A673 (cell line): ENCODE measurements at regions not wholly inside any gene's neighbourhood (a gene's known extent, or its start where the extent isn't known, plus 50 kb on each side); places are given as distances from the start of the nearest gene placed in this dataset.

Experiments used
- BruUV-seq: library from RNA; stranded (reverse); fragments of 400-500 nt; replicated peaks from 2 replicates; lab custom pipeline; 2021; lab: Mats Ljungman, UMichigan
- CTCF ChIA-PET: fragments of 300-600 bp; sonication (Branson Sonifier 250); formaldehyde crosslinking; loops from one replicate; lab custom pipeline; 2022; ENCODE audit warnings: antibody characterized with exemption; lab: Charles Lee
- POLR2A ChIA-PET: fragments of 300-600 bp; sonication (Branson Sonifier 250); formaldehyde crosslinking; loops from one replicate; lab custom pipeline; 2022; ENCODE audit warnings: antibody characterized with exemption; ENCODE audit not compliant: low non-redundant PET; lab: Charles Lee
- DNase-seq: peaks from one replicate; pipeline ENCODE4 v3.0.0-alpha.2; 2015; ENCODE audit warnings: low spot score
- H3K27ac ChIP-seq: fragments of 200-600 bp; sonication (generic); 2 replicates; pipeline ENCODE4 v1.5.1; 2016; ENCODE audit warnings: mixed run types, low read depth, mild to moderate bottlenecking, mixed read lengths, antibody characterized with exemption, low read length; ENCODE audit not compliant: poor library complexity, severe bottlenecking
- H3K27me3 ChIP-seq: fragments of 200-600 bp; sonication (generic); replicated peaks from 2 replicates; pipeline ENCODE4 v1.6.1; 2017; ENCODE audit warnings: mixed run types, low read depth, mild to moderate bottlenecking, mixed read lengths, antibody characterized with exemption, low read length; ENCODE audit not compliant: insufficient read depth, poor library complexity
- H3K36me3 ChIP-seq: fragments of 200-600 bp; sonication (generic); 2 replicates; pipeline ENCODE4 v1.6.1; 2016; ENCODE audit warnings: mixed run types, mild to moderate bottlenecking, mixed read lengths, antibody characterized with exemption, low read length; ENCODE audit not compliant: insufficient read depth, poor library complexity, severe bottlenecking
- H3K4me1 ChIP-seq: fragments of 200-600 bp; sonication (generic); 2 replicates; pipeline ENCODE4 v1.6.1; 2017; ENCODE audit warnings: mixed run types, mild to moderate bottlenecking, mixed read lengths, antibody characterized with exemption, low read length; ENCODE audit not compliant: insufficient read depth, poor library complexity, severe bottlenecking
- H3K4me3 ChIP-seq: fragments of 200-600 bp; sonication (generic); 2 replicates; pipeline ENCODE4 v1.5.1; 2016; ENCODE audit warnings: low read depth, mixed run types, mild to moderate bottlenecking, mixed read lengths, low read length; ENCODE audit not compliant: poor library complexity, severe bottlenecking
- H3K9me3 ChIP-seq: fragments of 200-600 bp; sonication (generic); 2 replicates; pipeline ENCODE4 v1.6.1; 2016; ENCODE audit warnings: mixed run types, low read depth, mild to moderate bottlenecking, mixed read lengths, antibody characterized with exemption, low read length; ENCODE audit not compliant: poor library complexity, severe bottlenecking
- CTCF ChIP-seq: fragments of 300-800, 200-600 bp; sonication (generic); conservative IDR thresholded peaks from 2 replicates; pipeline ENCODE4 v1.5.1; 2017; ENCODE audit warnings: low read depth, mild to moderate bottlenecking, antibody characterized with exemption, low read length, moderate library complexity, mixed read lengths
- EZH2 ChIP-seq: fragments of 200-600 bp; sonication (generic); IDR thresholded peaks from 2 replicates; pipeline ENCODE4 v1.6.1; 2017; ENCODE audit warnings: borderline replicate concordance, low read depth, mild to moderate bottlenecking, mixed read lengths, antibody characterized with exemption, low read length; ENCODE audit not compliant: poor library complexity, severe bottlenecking
- intact Hi-C: fragments of 100-400 bp; cut with micrococcal nuclease; formaldehyde crosslinking; loops from one replicate; pipeline ENCODE4 v1.10.0; 2022; ENCODE audit not compliant: unreplicated experiment

DNA sequence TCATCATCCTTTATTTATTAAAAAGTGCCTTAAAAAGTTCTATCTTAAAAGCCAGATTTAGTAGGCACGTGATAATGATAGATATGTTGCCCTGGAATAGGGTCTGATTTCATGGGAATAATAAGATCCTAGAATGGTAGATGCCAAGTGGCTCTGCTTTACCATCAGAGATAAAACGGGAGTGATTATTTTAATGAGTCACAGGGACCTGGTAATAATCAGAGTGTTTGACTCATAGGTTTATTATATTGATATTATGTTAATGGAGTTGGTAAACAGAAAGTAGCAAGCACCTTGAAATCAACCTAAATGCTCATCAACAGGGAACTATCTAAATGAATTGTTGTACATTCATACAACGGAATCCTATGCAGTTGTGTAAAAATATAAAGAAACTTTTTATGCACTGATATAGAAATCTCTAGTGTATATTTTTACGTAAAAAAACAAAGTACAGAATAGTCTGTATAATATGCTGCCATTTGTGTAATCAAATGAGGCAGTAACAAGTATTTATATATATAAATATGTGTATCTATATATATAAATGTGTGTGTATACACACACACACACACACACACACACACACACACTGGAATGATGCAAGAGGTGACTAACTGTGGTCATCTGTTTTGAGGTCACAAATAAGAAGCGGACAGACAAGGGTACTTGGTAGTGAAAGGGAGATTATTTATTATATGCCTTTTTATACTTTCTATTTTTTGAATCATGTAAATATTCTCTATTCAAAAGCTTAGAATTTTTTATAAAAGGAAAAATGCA, 78.6 kb upstream of the DYNC1I1 start:
- no peak overlapping the region for H3K4me3 ChIP-seq
- intact Hi-C loops, result no loop called here
- peaks cover 3% of the 10 kb centered on the region for H3K27me3 ChIP-seq
- H3K27ac ChIP-seq, result no peak overlapping the region
- no peaks in the 10 kb centered on the region for H3K9me3 ChIP-seq
- DNase-seq, result no peak
- no TSS peak for BruUV-seq
- no peaks in the 10 kb centered on the region for H3K4me1 ChIP-seq
- TF ChIP-seq EZH2 (no peak), CTCF (no peak)
- CTCF ChIA-PET, result no interaction called here
- H3K36me3 ChIP-seq, result no peaks in the 10 kb centered on the region
- POLR2A ChIA-PET, result no interaction called here

- ChIA-PET POLR2A (interaction anchor here (0.6 kb wide), 1 partner anchor 180 kb away, joined by 3 read pairs; no protein-coding TSS in a partner anchor), CTCF (interaction anchor here (2.3 kb wide), 1 partner anchor 179 kb away, joined by 35 read pairs; no protein-coding TSS in a partner anchor)
- TF ChIP-seq EZH2 (no peak), CTCF (no peak)
- no peaks in the 10 kb centered on the region for H3K27me3 ChIP-seq
- no peaks in the 10 kb centered on the region for H3K4me1 ChIP-seq
- no peak overlapping the region for H3K27ac ChIP-seq
- intact Hi-C loops, result no loop called here
- no peak overlapping the region for H3K4me3 ChIP-seq
- no peaks in the 10 kb centered on the region for H3K9me3 ChIP-seq
- DNase-seq, result no peak
- no TSS peak for BruUV-seq
- H3K36me3 ChIP-seq, result no peaks in the 10 kb centered on the region
These were observed 80.9 kb upstream of the DYNC1I1 start for GRCh38 chr7:95691464-95691863.

DNA sequence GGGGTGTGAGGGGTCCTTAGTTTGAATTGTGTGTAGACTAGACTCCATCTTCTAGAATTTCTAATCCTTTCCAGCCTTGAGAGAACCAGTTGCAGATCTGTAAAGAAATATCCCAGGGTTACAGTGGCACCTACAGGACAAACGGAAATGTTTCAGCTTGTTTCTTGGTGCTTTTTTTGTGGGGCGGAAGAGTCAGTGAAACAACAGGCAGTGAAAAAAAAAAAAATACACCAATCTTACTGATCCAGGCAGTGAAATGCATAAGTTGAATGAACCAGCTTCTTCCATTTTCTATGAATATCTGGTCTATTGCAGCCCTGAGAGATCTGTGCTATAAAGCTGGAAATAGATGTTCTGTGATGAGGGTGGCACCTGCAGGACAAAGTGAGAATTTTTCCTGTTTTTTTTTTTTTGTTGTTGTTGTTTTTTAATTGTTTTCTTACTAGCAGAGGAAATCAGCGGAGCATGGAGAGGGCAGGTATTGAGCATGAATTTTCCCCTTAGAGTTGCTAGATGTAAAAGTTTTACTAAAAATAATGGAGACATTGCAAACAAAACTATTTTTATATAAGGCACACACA, 81.9 kb upstream of the DYNC1I1 start:
- peak; percentile 70 for DNase-seq
- Histone ChIP-seq H3K27me3 (no peaks in the 10 kb centered on the region), H3K36me3 (no peaks in the 10 kb centered on the region), H3K27ac (no peak overlapping the region), H3K4me3 (no peak overlapping the region), H3K4me1 (no peaks in the 10 kb centered on the region), H3K9me3 (no peaks in the 10 kb centered on the region)
- intact Hi-C loops, result no loop called here
- CTCF ChIA-PET, result interaction anchor here (0.6 to 2.3 kb wide), 22 partner anchors 9 to 1402 kb away, joined by 3 to 35 read pairs (median 4); no protein-coding TSS in a partner anchor
- TF ChIP-seq CTCF (peak; percentile 73), EZH2 (no peak)
- POLR2A ChIA-PET, result interaction anchor here (0.6 kb wide), 1 partner anchor 179 kb away, joined by 3 read pairs; no protein-coding TSS in a partner anchor
- no TSS peak for BruUV-seq
